ENCODE measurements at regions not wholly inside any gene's neighbourhood (a gene's known extent, or its start where the extent isn't known, plus 50 kb on each side); places are given as distances from the start of the nearest gene placed in this dataset.

GRCh38 chr2:118169359-118170005, 81.2 kb downstream of the INSIG2 start:
- no peak for DNase-seq

DNA sequence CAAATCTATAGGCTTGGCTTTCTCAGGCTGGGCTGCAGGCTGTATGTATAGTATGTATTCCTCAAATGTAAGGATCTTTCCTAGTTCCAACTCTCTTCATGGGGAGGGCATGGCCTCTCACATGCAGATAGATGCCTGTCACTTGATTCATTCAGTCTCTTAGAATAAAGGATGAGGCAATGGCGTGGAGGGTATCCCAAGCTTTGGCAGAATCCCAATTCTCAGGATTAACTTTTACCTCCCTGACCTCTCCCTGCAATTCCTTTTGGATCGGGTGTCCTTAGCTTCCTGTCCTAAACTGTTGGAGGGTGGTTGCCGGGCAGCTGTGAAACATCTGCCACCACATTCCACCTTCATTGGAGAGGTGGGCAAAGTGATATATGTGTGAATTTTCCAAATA, 80.3 kb downstream of the INSIG2 start:
- no peak for DNase-seq

- DNase-seq = no peak
Observed at GRCh38 chr2:118167026-118167425, 78.8 kb downstream of the INSIG2 start.

DNA sequence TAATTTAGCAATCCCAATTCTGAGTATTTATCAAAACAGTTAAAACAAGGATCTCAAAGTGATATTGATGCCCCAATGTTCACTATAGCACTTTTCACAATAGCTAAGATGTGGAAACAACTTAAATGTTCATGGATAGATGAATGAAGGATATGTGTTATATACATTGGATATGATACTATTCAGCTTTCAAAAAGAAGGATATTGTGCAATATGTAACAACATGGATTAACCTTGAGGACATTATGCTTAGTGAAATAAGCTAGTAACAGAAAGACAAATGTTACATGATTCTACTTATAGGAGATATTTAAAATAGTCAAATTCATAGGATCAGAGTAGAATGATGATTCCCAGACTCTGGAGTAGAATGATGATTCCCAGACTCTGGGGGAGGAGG, 78.0 kb downstream of the INSIG2 start:
- no peak for DNase-seq

GRCh38 chr2:118165595-118165994, 77.3 kb downstream of the INSIG2 start:
- no peak for DNase-seq
